DMS114 treated with DMSO at 0.1 percent for 48 hours (cell line): ENCODE measurements at regions not wholly inside any gene's neighbourhood (a gene's known extent, or its start where the extent isn't known, plus 50 kb on each side); places are given as distances from the start of the nearest gene placed in this dataset.
"Not testable (repeated sequence)": the region's sequence is repeated elsewhere in the genome, so short reads cannot be mapped to it uniquely, and the experiment has no call there.

Experiments used
- DNase-seq: peaks from one replicate; lab custom pipeline; 2025; ENCODE audit not compliant: unreplicated experiment; lab: John Stamatoyannopoulos, UW

- DNase-seq: no peak
Measured at GRCh38 chr2:16208241-16208797, 268.0 kb downstream of the MYCN start.

GRCh38 chr2:16207611-16208010 is 267.3 kb downstream of the MYCN start:
- no peak for DNase-seq

- DNase-seq: no peak
Measured at GRCh38 chr2:16207151-16207550, 266.8 kb downstream of the MYCN start.

- DNase-seq: no peak
Measured at GRCh38 chr2:16206191-16206944, 266.0 kb downstream of the MYCN start.

- no peak for DNase-seq
Measured at GRCh38 chr2:16205631-16206030, 265.3 kb downstream of the MYCN start.

- no peak for DNase-seq
Measured at GRCh38 chr2:16204886-16205620, 264.7 kb downstream of the MYCN start.

- DNase-seq: no peak
Measured at GRCh38 chr2:16204251-16204650, 263.9 kb downstream of the MYCN start.

- DNase-seq: no peak
Measured at GRCh38 chr2:16203691-16204090, 263.3 kb downstream of the MYCN start.

- DNase-seq: no peak
Measured at GRCh38 chr2:16203069-16203468, 262.7 kb downstream of the MYCN start.

- no peak for DNase-seq
Measured at GRCh38 chr2:16202266-16203020, 262.1 kb downstream of the MYCN start.

- DNase-seq: no peak
Measured at GRCh38 chr2:16201848-16202247, 261.5 kb downstream of the MYCN start.

- DNase-seq: no peak
Measured at GRCh38 chr2:16200554-16201193, 260.3 kb downstream of the MYCN start.

- no peak for DNase-seq
Measured at GRCh38 chr2:16199882-16200553, 259.7 kb downstream of the MYCN start.

GRCh38 chr2:16199241-16199640 is 258.9 kb downstream of the MYCN start:
- DNase-seq: not testable (repeated sequence)

- no peak for DNase-seq
Measured at GRCh38 chr2:16198166-16198912, 258.0 kb downstream of the MYCN start.

- DNase-seq: no peak
Measured at GRCh38 chr2:16197504-16198147, 257.3 kb downstream of the MYCN start.

GRCh38 chr2:16196687-16197503 is 256.5 kb downstream of the MYCN start:
- DNase-seq: no peak

- DNase-seq: no peak
Measured at GRCh38 chr2:16195681-16196070, 255.3 kb downstream of the MYCN start.
